ENCODE measurements at regions not wholly inside any gene's neighbourhood (a gene's known extent, or its start where the extent isn't known, plus 50 kb on each side); places are given as distances from the start of the nearest gene placed in this dataset.

DNA sequence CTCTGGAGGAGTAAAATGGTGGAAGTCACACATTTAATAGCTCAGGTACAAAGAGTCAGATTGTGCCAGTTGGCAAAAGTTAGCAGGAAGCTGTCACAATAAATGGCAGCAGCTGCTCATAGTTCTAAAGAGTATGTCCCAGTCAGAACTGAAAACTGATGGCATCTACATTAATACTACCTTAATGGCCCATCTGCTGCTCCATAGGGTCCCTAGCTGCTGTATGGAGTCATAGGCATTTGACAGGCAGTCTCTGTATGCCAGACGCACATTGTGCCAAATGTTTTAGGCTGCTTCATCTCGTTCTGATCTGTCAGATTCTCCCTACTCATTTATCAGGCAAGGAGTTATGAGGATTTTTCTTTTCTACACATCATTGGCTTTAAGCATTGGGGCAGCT, 515.8 kb upstream of the ARRDC3 start:
- Histone ChIP-seq H3K36me3 (ENCODE audit: control insufficient read depth, insufficient read depth, low read length, severe bottlenecking) (no peaks in the 10 kb centered on the region), H3K9me3 (ENCODE audit: control insufficient read depth, low read length) (no peaks in the 10 kb centered on the region), H3K4me3 (ENCODE audit: low read length) (no peak overlapping the region), H3K4me1 (ENCODE audit: control insufficient read depth, insufficient read depth, low read length) (no peaks in the 10 kb centered on the region), H3K9ac (ENCODE audit: low read length) (no peak overlapping the region), H3K27me3 (replicated peaks; ENCODE audit: control insufficient read depth, insufficient read depth, low read length) (no peaks in the 10 kb centered on the region)
- DNase-seq (ENCODE audit: low read depth): no peak

GRCh38 chr5:91898019-91898418, 514.9 kb upstream of the ARRDC3 start:
- Histone ChIP-seq H3K36me3 (ENCODE audit: control insufficient read depth, insufficient read depth, low read length, severe bottlenecking) (no peaks in the 10 kb centered on the region), H3K4me3 (ENCODE audit: low read length) (no peak overlapping the region), H3K9me3 (ENCODE audit: control insufficient read depth, low read length) (no peaks in the 10 kb centered on the region), H3K27me3 (replicated peaks; ENCODE audit: control insufficient read depth, insufficient read depth, low read length) (no peaks in the 10 kb centered on the region), H3K9ac (ENCODE audit: low read length) (no peak overlapping the region), H3K4me1 (ENCODE audit: control insufficient read depth, insufficient read depth, low read length) (no peaks in the 10 kb centered on the region)
- no peak for DNase-seq (ENCODE audit: low read depth)

DNA sequence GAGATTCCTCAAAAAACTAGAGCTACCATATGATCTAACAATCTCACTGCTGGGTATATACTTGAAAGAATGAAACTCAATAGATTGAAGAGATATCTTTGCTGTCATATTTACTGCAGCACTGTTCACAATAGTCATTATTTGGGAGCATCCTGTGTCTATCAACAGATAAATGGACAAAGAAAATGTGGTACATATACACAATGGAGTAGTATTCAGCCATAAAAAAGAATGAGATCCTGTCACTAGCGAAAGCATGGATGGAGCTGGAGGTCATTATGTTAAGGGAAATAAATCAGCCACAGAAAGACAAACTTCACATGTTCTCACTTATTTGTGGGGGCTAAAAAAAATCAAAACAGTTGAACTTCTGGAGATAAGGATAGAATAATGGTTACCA, 505.7 kb upstream of the ARRDC3 start:
- no peak for DNase-seq (ENCODE audit: low read depth)

DNA sequence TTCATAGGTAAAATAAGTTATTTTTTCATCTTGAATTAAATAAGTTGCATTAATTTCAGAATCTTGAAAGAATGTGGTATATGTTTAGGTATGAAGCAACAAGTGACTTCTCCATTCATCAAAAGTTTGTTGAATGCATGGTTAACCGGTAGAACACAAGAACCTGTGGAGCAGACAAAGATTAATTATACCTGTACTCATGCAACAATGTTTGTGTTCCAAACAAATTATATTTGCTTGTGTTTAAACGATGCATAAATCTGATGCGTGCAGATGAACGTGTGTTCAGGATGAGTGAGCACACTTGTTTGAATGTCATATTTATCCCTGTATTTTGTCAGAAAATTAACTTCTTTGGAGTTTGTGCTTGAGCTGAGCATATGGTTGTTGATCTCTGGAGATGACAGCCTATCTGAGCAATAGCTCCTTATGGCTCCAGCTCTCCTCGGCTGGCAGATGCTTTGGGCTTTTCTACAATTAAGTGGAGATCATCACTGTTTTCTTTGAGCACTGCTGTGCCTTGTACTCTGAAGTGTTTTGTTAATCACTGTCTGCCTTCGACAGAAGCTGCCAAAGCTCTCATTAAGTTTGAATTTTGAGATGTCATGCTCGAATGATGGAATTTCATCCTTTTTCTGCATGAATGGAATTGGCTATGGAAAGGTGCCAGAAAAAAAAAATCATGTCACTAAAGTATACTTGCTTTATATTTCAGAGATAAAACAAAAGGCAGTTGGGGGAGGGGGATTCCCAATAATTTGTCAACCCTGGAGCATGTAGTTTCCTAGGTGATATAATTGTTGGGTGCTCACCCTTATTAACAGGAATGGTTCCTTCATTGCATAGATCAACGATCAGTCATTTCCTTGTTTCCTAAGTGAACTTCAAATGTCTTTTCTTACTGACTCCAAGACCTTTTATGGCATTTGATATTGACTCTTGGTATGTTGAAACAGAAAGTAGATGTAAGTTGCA, 502.5 kb upstream of the ARRDC3 start:
- no peaks in the 10 kb centered on the region for H3K27me3 ChIP-seq (replicated peaks; ENCODE audit: control insufficient read depth, insufficient read depth, low read length)
- DNase-seq (ENCODE audit: low read depth): peak; percentile 19

More for the DNA sequence above, 505.7 kb upstream of the ARRDC3 start:
- no peak overlapping the region for H3K4me3 ChIP-seq (ENCODE audit: low read length)
- no peak overlapping the region for H3K9ac ChIP-seq (ENCODE audit: low read length)
- H3K9me3 ChIP-seq (ENCODE audit: control insufficient read depth, low read length): no peaks in the 10 kb centered on the region
- H3K27me3 ChIP-seq (replicated peaks; ENCODE audit: control insufficient read depth, insufficient read depth, low read length): no peaks in the 10 kb centered on the region
- H3K36me3 ChIP-seq (ENCODE audit: control insufficient read depth, insufficient read depth, low read length, severe bottlenecking): no peaks in the 10 kb centered on the region
- no peaks in the 10 kb centered on the region for H3K4me1 ChIP-seq (ENCODE audit: control insufficient read depth, insufficient read depth, low read length)

DNA sequence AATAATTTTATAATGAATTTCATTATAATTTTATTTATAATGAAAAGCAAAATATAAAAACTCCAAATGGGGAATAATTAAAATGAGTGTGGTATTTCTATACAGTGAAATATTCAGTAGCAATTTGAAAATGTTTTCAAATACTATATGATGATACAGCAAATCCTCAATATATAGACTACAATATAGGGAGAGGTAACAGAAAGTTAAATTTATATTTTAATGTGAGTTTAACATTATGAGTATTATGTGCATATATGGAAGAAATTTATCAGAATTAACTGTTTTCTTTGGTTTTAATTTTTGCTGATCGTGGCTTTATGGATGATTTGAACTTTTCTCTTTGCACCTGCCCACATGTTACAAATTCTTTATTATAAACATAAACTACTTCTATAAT, 500.9 kb upstream of the ARRDC3 start:
- no peak for DNase-seq (ENCODE audit: low read depth)
- Histone ChIP-seq H3K9ac (ENCODE audit: low read length) (no peak overlapping the region), H3K27me3 (replicated peaks; ENCODE audit: control insufficient read depth, insufficient read depth, low read length) (no peaks in the 10 kb centered on the region), H3K4me3 (ENCODE audit: low read length) (no peak overlapping the region), H3K4me1 (ENCODE audit: control insufficient read depth, insufficient read depth, low read length) (no peaks in the 10 kb centered on the region), H3K36me3 (ENCODE audit: control insufficient read depth, insufficient read depth, low read length, severe bottlenecking) (no peaks in the 10 kb centered on the region), H3K9me3 (ENCODE audit: control insufficient read depth, low read length) (no peaks in the 10 kb centered on the region)

More for the DNA sequence above, 502.5 kb upstream of the ARRDC3 start:
- Histone ChIP-seq H3K4me1 (ENCODE audit: control insufficient read depth, insufficient read depth, low read length) (no peaks in the 10 kb centered on the region), H3K9ac (ENCODE audit: low read length) (no peak overlapping the region), H3K9me3 (ENCODE audit: control insufficient read depth, low read length) (no peaks in the 10 kb centered on the region), H3K36me3 (ENCODE audit: control insufficient read depth, insufficient read depth, low read length, severe bottlenecking) (no peaks in the 10 kb centered on the region), H3K4me3 (ENCODE audit: low read length) (no peak overlapping the region)

DNA sequence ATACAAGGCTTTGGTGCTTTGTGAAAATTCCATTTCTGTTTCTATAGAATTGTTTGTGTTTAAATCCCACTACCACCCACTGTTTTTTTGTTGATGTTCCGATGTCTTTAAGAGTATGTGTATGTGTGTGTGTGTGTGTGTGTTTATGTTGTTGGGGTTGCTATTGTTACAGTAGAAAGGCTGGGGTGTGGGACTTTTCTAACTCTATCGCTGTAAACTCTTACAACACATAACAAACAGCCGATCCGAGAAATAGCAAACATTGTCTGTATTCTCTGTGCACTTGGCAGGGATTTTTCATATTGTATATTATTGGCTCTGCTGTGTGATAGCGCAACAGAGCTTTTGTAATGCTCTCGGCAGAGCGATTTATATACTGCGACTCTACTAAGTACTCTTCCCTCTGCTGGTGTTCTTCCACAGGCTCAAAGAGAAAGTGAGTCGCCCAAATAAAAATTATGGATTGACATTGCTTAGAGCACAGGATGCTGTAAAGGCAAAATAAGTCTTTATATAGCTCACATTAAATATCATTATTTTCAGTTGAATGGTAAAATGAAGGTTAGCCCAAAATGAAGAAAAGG, 492.2 kb upstream of the ARRDC3 start:
- no peaks in the 10 kb centered on the region for H3K9me3 ChIP-seq (ENCODE audit: control insufficient read depth, low read length)
- H3K9ac ChIP-seq (ENCODE audit: low read length): no peak overlapping the region
- DNase-seq (ENCODE audit: low read depth): peak; percentile 4
- H3K27me3 ChIP-seq (replicated peaks; ENCODE audit: control insufficient read depth, insufficient read depth, low read length): no peaks in the 10 kb centered on the region
- no peaks in the 10 kb centered on the region for H3K4me1 ChIP-seq (ENCODE audit: control insufficient read depth, insufficient read depth, low read length)
- H3K4me3 ChIP-seq (ENCODE audit: low read length): no peak overlapping the region
- H3K36me3 ChIP-seq (ENCODE audit: control insufficient read depth, insufficient read depth, low read length, severe bottlenecking): no peaks in the 10 kb centered on the region

DNA sequence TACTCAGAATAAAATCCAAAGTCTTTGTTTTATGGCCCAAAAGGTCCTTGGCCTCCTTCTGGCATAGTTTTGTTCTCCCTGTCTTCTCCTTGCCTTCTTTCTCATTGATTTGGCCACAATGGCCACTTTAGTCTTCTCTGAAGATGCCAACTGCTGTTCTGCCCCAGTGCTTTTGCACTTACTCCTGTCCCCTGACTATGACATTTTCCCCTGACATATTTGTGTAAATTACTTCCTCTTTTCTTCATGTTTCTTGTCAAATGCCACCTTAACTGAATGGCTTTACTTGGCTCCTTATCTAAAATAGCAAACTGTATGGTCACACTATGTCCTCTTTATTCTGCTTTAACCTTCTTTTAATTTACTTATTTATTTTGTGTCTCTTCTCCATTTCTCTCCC, 484.7 kb upstream of the ARRDC3 start:
- no peaks in the 10 kb centered on the region for H3K27me3 ChIP-seq (replicated peaks; ENCODE audit: control insufficient read depth, insufficient read depth, low read length)
- no peaks in the 10 kb centered on the region for H3K9me3 ChIP-seq (ENCODE audit: control insufficient read depth, low read length)
- no peak overlapping the region for H3K4me3 ChIP-seq (ENCODE audit: low read length)
- no peaks in the 10 kb centered on the region for H3K36me3 ChIP-seq (ENCODE audit: control insufficient read depth, insufficient read depth, low read length, severe bottlenecking)
- no peak for DNase-seq (ENCODE audit: low read depth)
- no peaks in the 10 kb centered on the region for H3K4me1 ChIP-seq (ENCODE audit: control insufficient read depth, insufficient read depth, low read length)
- H3K9ac ChIP-seq (ENCODE audit: low read length): no peak overlapping the region

DNA sequence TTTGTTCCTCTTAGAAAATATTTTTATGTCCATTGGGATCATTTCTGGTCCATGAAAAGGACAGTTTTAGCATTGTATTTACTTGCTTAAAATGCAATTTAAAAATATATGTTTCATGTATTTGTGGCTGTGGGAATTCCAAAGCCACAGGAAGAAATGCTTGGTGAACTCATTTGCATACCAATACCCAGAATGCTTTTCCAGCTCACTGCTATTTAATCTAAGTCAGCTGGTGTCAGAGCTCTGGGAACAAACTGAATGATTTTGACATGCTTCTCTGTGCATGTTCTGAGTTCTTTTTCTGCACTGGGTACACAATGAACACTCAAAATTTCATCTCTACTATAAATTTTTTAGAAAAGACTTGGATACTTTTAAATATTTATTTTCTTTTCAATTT, 482.8 kb upstream of the ARRDC3 start:
- no peak overlapping the region for H3K9ac ChIP-seq (ENCODE audit: low read length)
- no peak overlapping the region for H3K4me3 ChIP-seq (ENCODE audit: low read length)
- no peaks in the 10 kb centered on the region for H3K4me1 ChIP-seq (ENCODE audit: control insufficient read depth, insufficient read depth, low read length)
- DNase-seq (ENCODE audit: low read depth): peak; percentile 62
- no peaks in the 10 kb centered on the region for H3K36me3 ChIP-seq (ENCODE audit: control insufficient read depth, insufficient read depth, low read length, severe bottlenecking)
- H3K27me3 ChIP-seq (replicated peaks; ENCODE audit: control insufficient read depth, insufficient read depth, low read length): no peaks in the 10 kb centered on the region
- H3K9me3 ChIP-seq (ENCODE audit: control insufficient read depth, low read length): no peaks in the 10 kb centered on the region

GRCh38 chr5:91864962-91865361, 481.8 kb upstream of the ARRDC3 start:
- no peak overlapping the region for H3K9ac ChIP-seq (ENCODE audit: low read length)
- no peaks in the 10 kb centered on the region for H3K27me3 ChIP-seq (replicated peaks; ENCODE audit: control insufficient read depth, insufficient read depth, low read length)
- H3K4me1 ChIP-seq (ENCODE audit: control insufficient read depth, insufficient read depth, low read length): no peaks in the 10 kb centered on the region
- H3K4me3 ChIP-seq (ENCODE audit: low read length): no peak overlapping the region
- DNase-seq (ENCODE audit: low read depth): no peak
- no peaks in the 10 kb centered on the region for H3K36me3 ChIP-seq (ENCODE audit: control insufficient read depth, insufficient read depth, low read length, severe bottlenecking)
- no peaks in the 10 kb centered on the region for H3K9me3 ChIP-seq (ENCODE audit: control insufficient read depth, low read length)

DNA sequence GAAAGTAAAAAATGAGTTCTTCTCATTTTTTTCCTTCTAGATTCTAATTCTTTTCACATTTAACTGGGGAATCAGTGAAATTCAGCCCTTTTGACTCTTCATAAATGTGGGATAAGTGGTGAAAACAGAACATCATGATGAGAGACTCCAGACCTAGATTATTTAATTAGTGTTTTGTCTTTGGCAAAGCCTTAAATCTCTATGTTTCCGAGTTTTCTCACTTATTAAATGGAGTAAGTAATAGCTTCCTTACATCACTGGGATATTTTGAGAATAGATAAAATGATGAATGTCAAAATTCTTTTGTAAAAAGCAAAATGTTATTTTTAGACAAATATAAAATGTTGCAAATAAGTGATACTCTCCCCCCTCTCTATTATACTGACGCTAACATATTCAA, 468.6 kb upstream of the ARRDC3 start:
- no peaks in the 10 kb centered on the region for H3K9me3 ChIP-seq (ENCODE audit: control insufficient read depth, low read length)
- no peaks in the 10 kb centered on the region for H3K4me1 ChIP-seq (ENCODE audit: control insufficient read depth, insufficient read depth, low read length)
- no peak overlapping the region for H3K4me3 ChIP-seq (ENCODE audit: low read length)
- no peaks in the 10 kb centered on the region for H3K27me3 ChIP-seq (replicated peaks; ENCODE audit: control insufficient read depth, insufficient read depth, low read length)
- DNase-seq (ENCODE audit: low read depth): no peak
- no peak overlapping the region for H3K9ac ChIP-seq (ENCODE audit: low read length)
- H3K36me3 ChIP-seq (ENCODE audit: control insufficient read depth, insufficient read depth, low read length, severe bottlenecking): no peaks in the 10 kb centered on the region

DNA sequence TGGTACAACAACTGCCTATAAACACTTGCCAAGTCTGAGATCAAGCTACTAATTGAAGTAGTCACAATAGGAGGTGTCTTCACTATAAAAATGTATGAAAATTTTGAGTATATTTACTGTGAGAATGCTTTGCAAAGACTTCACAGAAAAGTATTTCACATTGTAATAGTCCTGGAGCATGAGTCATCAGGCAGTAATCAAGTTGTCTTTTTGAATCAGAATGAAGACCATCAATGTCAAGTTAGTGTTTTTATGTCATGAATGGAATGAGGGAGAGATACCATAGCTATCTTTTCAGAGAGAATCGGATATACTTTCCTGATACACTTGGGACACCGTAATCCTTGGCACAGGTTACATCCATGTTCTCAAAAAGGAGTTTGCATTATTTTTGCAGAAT, 466.9 kb upstream of the ARRDC3 start:
- peak; percentile 64 for DNase-seq (ENCODE audit: low read depth)
- H3K4me3 ChIP-seq (ENCODE audit: low read length): no peak overlapping the region
- H3K27me3 ChIP-seq (replicated peaks; ENCODE audit: control insufficient read depth, insufficient read depth, low read length): no peaks in the 10 kb centered on the region
- no peaks in the 10 kb centered on the region for H3K9me3 ChIP-seq (ENCODE audit: control insufficient read depth, low read length)
- no peaks in the 10 kb centered on the region for H3K36me3 ChIP-seq (ENCODE audit: control insufficient read depth, insufficient read depth, low read length, severe bottlenecking)
- H3K4me1 ChIP-seq (ENCODE audit: control insufficient read depth, insufficient read depth, low read length): no peaks in the 10 kb centered on the region
- no peak overlapping the region for H3K9ac ChIP-seq (ENCODE audit: low read length)

Measured in adipocyte (in vitro differentiated cells).